ENCODE measurements at regions not wholly inside any gene's neighbourhood (a gene's known extent, or its start where the extent isn't known, plus 50 kb on each side); places are given as distances from the start of the nearest gene placed in this dataset.
A peak's percentile ranks its signal among the peaks of the same experiment; 100 is the strongest.

- H3K4me3 ChIP-seq: no peak overlapping the region
These were observed 74.8 kb upstream of the PIEZO2 start for GRCh38 chr18:11224153-11224552.

GRCh38 chr18:11219571-11219970 is 70.2 kb upstream of the PIEZO2 start:
- Histone ChIP-seq H3K36me3 (no peaks in the 10 kb centered on the region), H3K27ac (no peak overlapping the region), H3K4me1 (no peaks in the 10 kb centered on the region), H3K27me3 (no peaks in the 10 kb centered on the region), H3K4me3 (no peak overlapping the region), H3K9me3 (no peaks in the 10 kb centered on the region)
- no peak for DNase-seq
- WGBS (ENCODE audit: insufficient coverage, low coverage, low lambda C conversion rate, missing lambda C conversion rate): 16% methylated on average over 1 of the region's 1 CpG
- TF ChIP-seq CTCF (IDR thresholded peaks at IDR 0.05) (no peak), POLR2A (IDR thresholded peaks at IDR 0.05) (no peak)
- no peak for ATAC-seq
- intact Hi-C loops (cut with DNase I): no loop called here

More at GRCh38 chr18:11224153-11224552, 74.8 kb upstream of the PIEZO2 start:
- H3K9me3 ChIP-seq: no peaks in the 10 kb centered on the region
- H3K27ac ChIP-seq: no peak overlapping the region
- H3K4me1 ChIP-seq: no peaks in the 10 kb centered on the region
- intact Hi-C loops (cut with DNase I): no loop called here
- TF ChIP-seq CTCF (IDR thresholded peaks at IDR 0.05) (no peak), POLR2A (IDR thresholded peaks at IDR 0.05) (no peak)
- 70% methylated on average over 4 of the region's 7 CpGs for WGBS (ENCODE audit: insufficient coverage, low coverage, low lambda C conversion rate, missing lambda C conversion rate)
- ATAC-seq: no peak
- no peaks in the 10 kb centered on the region for H3K27me3 ChIP-seq
- no peaks in the 10 kb centered on the region for H3K36me3 ChIP-seq
- no peak for DNase-seq

- Histone ChIP-seq H3K4me3 (no peak overlapping the region), H3K36me3 (no peaks in the 10 kb centered on the region), H3K9me3 (no peaks in the 10 kb centered on the region), H3K27me3 (no peaks in the 10 kb centered on the region), H3K4me1 (no peaks in the 10 kb centered on the region), H3K27ac (no peak overlapping the region)
- DNase-seq (no peak), ATAC-seq (peak in 1 of 4 donors; percentile 48)
- TF ChIP-seq CTCF (IDR thresholded peaks at IDR 0.05) (no peak), POLR2A (IDR thresholded peaks at IDR 0.05) (no peak)
- 34% methylated on average over 4 of the region's 4 CpGs for WGBS (ENCODE audit: insufficient coverage, low coverage, low lambda C conversion rate, missing lambda C conversion rate)
- intact Hi-C loops (cut with DNase I): no loop called here
These were observed 65.8 kb upstream of the PIEZO2 start for GRCh38 chr18:11215216-11215615.

- H3K27me3 ChIP-seq: no peaks in the 10 kb centered on the region
- no peaks in the 10 kb centered on the region for H3K4me1 ChIP-seq
- WGBS (ENCODE audit: insufficient coverage, low coverage, low lambda C conversion rate, missing lambda C conversion rate): 75% methylated on average over 2 of the region's 3 CpGs
- no peak for TF ChIP-seq POLR2A (IDR thresholded peaks at IDR 0.05)
- TF ChIP-seq CTCF (IDR thresholded peaks at IDR 0.05): no peak
- H3K9me3 ChIP-seq: no peaks in the 10 kb centered on the region
- DNase-seq: no peak
- H3K36me3 ChIP-seq: no peaks in the 10 kb centered on the region
- no peak overlapping the region for H3K4me3 ChIP-seq
- no peak for ATAC-seq
- intact Hi-C loops (cut with DNase I): no loop called here
- no peak overlapping the region for H3K27ac ChIP-seq
These were observed 54.7 kb upstream of the PIEZO2 start for GRCh38 chr18:11204020-11204419.

- H3K27ac ChIP-seq: no peak overlapping the region
- no peaks in the 10 kb centered on the region for H3K9me3 ChIP-seq
- TF ChIP-seq POLR2A (IDR thresholded peaks at IDR 0.05): no peak
- TF ChIP-seq CTCF (IDR thresholded peaks at IDR 0.05): no peak
- no peaks in the 10 kb centered on the region for H3K27me3 ChIP-seq
- intact Hi-C loops (cut with DNase I): no loop called here
- ATAC-seq (no peak), DNase-seq (no peak)
- no peak overlapping the region for H3K4me3 ChIP-seq
- no peaks in the 10 kb centered on the region for H3K36me3 ChIP-seq
- WGBS (ENCODE audit: insufficient coverage, low coverage, low lambda C conversion rate, missing lambda C conversion rate): 48% methylated on average over 3 of the region's 3 CpGs
- H3K4me1 ChIP-seq: no peaks in the 10 kb centered on the region
These were observed 50.1 kb upstream of the PIEZO2 start for GRCh38 chr18:11199477-11199876.

Data from right lobe of liver (tissue), 6 donors.